H9 (cell line): ENCODE measurements at regions not wholly inside any gene's neighbourhood (a gene's known extent, or its start where the extent isn't known, plus 50 kb on each side); places are given as distances from the start of the nearest gene placed in this dataset.
A peak's percentile ranks its signal among the peaks of the same experiment; 100 is the strongest.

Experiments
- DNase-seq: peaks from one replicate; pipeline ENCODE4 v3.0.0-alpha.2; 2017
- H2AFZ ChIP-seq: one replicate; pipeline ENCODE4 v1.6.1; 2013; ENCODE audit warnings: mild to moderate bottlenecking, low read length, control low read depth, moderate library complexity
- H2AK5ac ChIP-seq: 2 replicates; pipeline ENCODE4 v1.6.1; 2013; ENCODE audit warnings: low read length, control low read depth, mixed read lengths; ENCODE audit not compliant: insufficient read length
- H2BK120ac ChIP-seq: one replicate; pipeline ENCODE4 v1.6.1; 2013; ENCODE audit warnings: low read depth, mild to moderate bottlenecking, low read length, control low read depth, inconsistent platforms; ENCODE audit not compliant: poor library complexity, severe bottlenecking
- H2BK12ac ChIP-seq: 2 replicates; pipeline ENCODE4 v1.6.1; 2013; ENCODE audit warnings: low read length, control low read depth, mixed read lengths, low read depth; ENCODE audit not compliant: insufficient read length
- H2BK15ac ChIP-seq: 2 replicates; pipeline ENCODE4 v1.6.1; 2013; ENCODE audit warnings: low read depth, low read length, control low read depth
- H2BK20ac ChIP-seq: one replicate; pipeline ENCODE4 v1.6.1; 2013; ENCODE audit warnings: low read depth, mild to moderate bottlenecking, low read length, control low read depth, inconsistent platforms; ENCODE audit not compliant: poor library complexity, severe bottlenecking
- H2BK5ac ChIP-seq: 2 replicates; pipeline ENCODE4 v1.6.1; 2013; ENCODE audit warnings: low read length, control low read depth, mixed read lengths; ENCODE audit not compliant: insufficient read length
- H3K14ac ChIP-seq: 2 replicates; pipeline ENCODE4 v1.6.1; 2013; ENCODE audit warnings: low read length, control low read depth; ENCODE audit not compliant: insufficient read depth
- H3K18ac ChIP-seq: 2 replicates; pipeline ENCODE4 v1.6.1; 2013; ENCODE audit warnings: low read depth, mild to moderate bottlenecking, mixed read lengths, low read length, control low read depth; ENCODE audit not compliant: insufficient read length
- H3K23ac ChIP-seq: 2 replicates; pipeline ENCODE4 v1.6.1; 2013; ENCODE audit warnings: low read length, control low read depth, mixed read lengths, low read depth; ENCODE audit not compliant: insufficient read length
- H3K23me2 ChIP-seq: 2 replicates; pipeline ENCODE4 v1.6.1; 2013; ENCODE audit warnings: low read depth, mild to moderate bottlenecking, mixed read lengths, low read length, control low read depth; ENCODE audit not compliant: insufficient read length, poor library complexity, severe bottlenecking
- H3K27ac ChIP-seq: 2 replicates; pipeline ENCODE4 v1.5.1; 2013; ENCODE audit warnings: low read length, control low read depth, mixed read lengths, low read depth; ENCODE audit not compliant: insufficient read length
- H3K27me3 ChIP-seq: 2 replicates; pipeline ENCODE4 v1.6.1; 2013; ENCODE audit warnings: low read length, control low read depth, inconsistent platforms; ENCODE audit not compliant: insufficient read depth
- H3K4ac ChIP-seq: 2 replicates; pipeline ENCODE4 v1.6.1; 2013; ENCODE audit warnings: low read depth, mild to moderate bottlenecking, control low read depth, inconsistent platforms, low read length, moderate library complexity
- H3K4me1 ChIP-seq: 2 replicates; pipeline ENCODE4 v1.6.1; 2013; ENCODE audit warnings: low read length, control low read depth, inconsistent platforms; ENCODE audit not compliant: insufficient read depth
- H3K4me2 ChIP-seq: 2 replicates; pipeline ENCODE4 v1.6.1; 2013; ENCODE audit warnings: low read length, control low read depth, mixed read lengths; ENCODE audit not compliant: insufficient read length, insufficient read depth
- H3K56ac ChIP-seq: 2 replicates; pipeline ENCODE4 v1.6.1; 2013; ENCODE audit warnings: low read depth, mild to moderate bottlenecking, mixed read lengths, low read length, control low read depth; ENCODE audit not compliant: insufficient read length
- H3K79me1 ChIP-seq: 2 replicates; pipeline ENCODE4 v1.6.1; 2013; ENCODE audit warnings: low read depth, mild to moderate bottlenecking, moderate library complexity, low read length, control low read depth, inconsistent platforms; ENCODE audit not compliant: insufficient read depth, poor library complexity, severe bottlenecking
- H3K79me2 ChIP-seq: 2 replicates; pipeline ENCODE4 v1.6.1; 2013; ENCODE audit warnings: low read length, control low read depth, inconsistent platforms; ENCODE audit not compliant: insufficient read depth
- H3K9ac ChIP-seq: 2 replicates; pipeline ENCODE4 v1.6.1; 2013; ENCODE audit warnings: low read length, control low read depth, mixed read lengths; ENCODE audit not compliant: insufficient read length; ENCODE audit errors: extremely low read depth
- H3K9me3 ChIP-seq: one replicate; pipeline ENCODE4 v1.6.1; 2013; ENCODE audit warnings: low read depth, low read length, inconsistent platforms; ENCODE audit not compliant: control insufficient read depth
- H3T11ph ChIP-seq: one replicate; pipeline ENCODE4 v1.6.1; 2013; ENCODE audit warnings: mild to moderate bottlenecking, low read length, control low read depth, inconsistent platforms
- H4K20me1 ChIP-seq: one replicate; pipeline ENCODE4 v1.6.1; 2013; ENCODE audit not compliant: control insufficient read depth, insufficient read length, insufficient read depth
- H4K5ac ChIP-seq: 2 replicates; pipeline ENCODE4 v1.6.1; 2013; ENCODE audit warnings: low read depth, mild to moderate bottlenecking, mixed read lengths, low read length, control low read depth; ENCODE audit not compliant: insufficient read length
- H4K8ac ChIP-seq: replicated peaks from 2 replicates; pipeline ENCODE4 v1.6.1; 2013; ENCODE audit warnings: low read length, control low read depth, mixed read lengths, low read depth; ENCODE audit not compliant: insufficient read length
- H4K91ac ChIP-seq: 2 replicates; pipeline ENCODE4 v1.6.1; 2013; ENCODE audit warnings: low read depth, mild to moderate bottlenecking, moderate library complexity, mixed read lengths, low read length, control low read depth; ENCODE audit not compliant: insufficient read length
- H3K27ac Mint-ChIP-seq, 3 experiments: 2 replicates in 2 of 3; 3 replicates in 1 of 3; pipeline ENCODE4 v1.8.0; 2020 to 2021; ENCODE audit warnings: mixed read lengths in 3 of 3, mild to moderate bottlenecking in 1 of 3, moderate library complexity in 1 of 3
- H3K27me3 Mint-ChIP-seq: 2 replicates; pipeline ENCODE4 v1.8.0; 2021; ENCODE audit warnings: low read depth, mild to moderate bottlenecking, moderate library complexity, mixed read lengths
- H3K36me3 Mint-ChIP-seq, 3 experiments: 2 replicates in 2 of 3; 3 replicates in 1 of 3; pipeline ENCODE4 v1.8.0; 2020 to 2021; ENCODE audit warnings: low read depth in 3 of 3, mixed read lengths in 3 of 3; ENCODE audit not compliant: insufficient read depth in 1 of 3
- H3K4me1 Mint-ChIP-seq, 2 experiments: 2 replicates each; pipeline ENCODE4 v1.8.0; 2020; ENCODE audit warnings: mixed read lengths in 2 of 2
- H3K4me3 Mint-ChIP-seq, 2 experiments: 2 replicates in 1 of 2; 3 replicates in 1 of 2; pipeline ENCODE4 v1.8.0; 2020 to 2021; ENCODE audit warnings: mild to moderate bottlenecking in 2 of 2, mixed read lengths in 2 of 2, moderate library complexity in 1 of 2
- H3K9me3 Mint-ChIP-seq, 2 experiments: 2 replicates in 1 of 2; 3 replicates in 1 of 2; pipeline ENCODE4 v1.8.0; 2020; ENCODE audit warnings: mild to moderate bottlenecking in 2 of 2, mixed read lengths in 2 of 2, moderate library complexity in 1 of 2
- WGBS: extraction: QIAGEN DNeasy Blood & Tissue Kit; methylation state at CpG from one replicate; pipeline ENCODE4 v1.1.7; 2013; ENCODE audit warnings: missing lambda C conversion rate, low lambda C conversion rate, mixed read lengths; ENCODE audit not compliant: insufficient read length; ENCODE audit errors: extremely low coverage; 5-methylcytosine and 5-hydroxymethylcytosine counted together
- TF ChIP-seq, protein P1 (sequence below): fragments of 200-600 bp; sonication (generic); conservative IDR thresholded peaks from 3 replicates; pipeline ENCODE4 v1.8.0; 2021; ENCODE audit warnings: antibody characterized with exemption, mild to moderate bottlenecking

DNA sequence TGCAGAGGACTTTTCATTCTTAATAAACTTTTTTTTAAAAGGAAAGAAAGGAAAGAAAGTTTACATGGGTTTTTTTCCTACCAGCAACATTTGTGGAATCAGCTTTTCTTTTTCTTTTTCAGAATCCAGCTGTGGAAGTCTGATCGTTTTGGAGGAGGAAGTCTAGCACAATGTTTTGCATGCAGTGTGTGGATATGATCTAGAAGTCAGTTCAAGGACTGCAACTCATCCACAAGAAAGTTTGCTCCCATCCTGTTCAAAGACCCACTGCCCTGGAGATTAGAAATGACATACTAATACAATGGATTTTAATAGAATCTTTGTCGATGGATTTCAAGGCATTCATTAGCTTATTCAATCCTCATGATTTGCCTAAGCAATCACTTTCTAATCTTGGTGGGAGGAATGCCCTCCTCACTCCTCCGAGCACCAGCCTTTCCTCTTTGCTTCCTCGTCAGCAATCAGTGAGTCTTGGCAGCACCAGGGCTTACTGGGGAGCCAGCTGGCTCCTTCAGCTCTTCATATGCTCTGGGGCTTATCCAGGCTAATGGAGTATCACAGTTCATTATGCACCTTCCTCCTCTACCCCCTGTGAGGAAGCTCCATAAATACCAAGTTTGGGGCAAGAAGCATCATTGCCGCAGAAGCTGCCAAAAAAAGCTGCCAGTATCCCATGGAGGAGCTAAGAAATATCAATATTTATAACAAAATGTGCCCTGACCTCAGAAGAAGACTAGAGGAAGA is 392.3 kb upstream of the PKN2 start:
- Histone ChIP-seq H3K27me3 (no peaks in the 10 kb centered on the region), H2BK5ac (no peak overlapping the region), H2AFZ (no peak overlapping the region), H4K91ac (no peak overlapping the region), H3T11ph (no peak overlapping the region), H3K4me1 (no peaks in the 10 kb centered on the region; the same call in 1 of the 2 replicates), H3K9ac (no peak overlapping the region), H2AK5ac (no peak overlapping the region), H2BK20ac (no peak overlapping the region), H3K9me3 (no peaks in the 10 kb centered on the region), H3K4ac (no peak overlapping the region), H4K20me1 (no peaks in the 10 kb centered on the region), H3K79me2 (no peaks in the 10 kb centered on the region), H3K79me1 (no peaks in the 10 kb centered on the region), H2BK120ac (no peak overlapping the region), H3K18ac (no peak overlapping the region), H2BK12ac (no peak overlapping the region), H3K56ac (no peak overlapping the region), H3K4me2 (no peak overlapping the region), H3K14ac (no peak overlapping the region), H3K27ac (no peak overlapping the region), H4K5ac (no peak overlapping the region), H3K23ac (no peak overlapping the region), H4K8ac (no peak overlapping the region), H3K23me2 (no peaks in the 10 kb centered on the region), H2BK15ac (no peak overlapping the region)
- peak overlapping the region in 1 of 3 experiments; percentile 13; a peak in 1 of 7 replicates for H3K27ac Mint-ChIP-seq
- no peak for DNase-seq
- no peaks in the 10 kb centered on the region; a peak in 1 of 7 replicates for H3K36me3 Mint-ChIP-seq
- no peak overlapping the region for H3K4me3 Mint-ChIP-seq
- TF ChIP-seq, protein P1, sequence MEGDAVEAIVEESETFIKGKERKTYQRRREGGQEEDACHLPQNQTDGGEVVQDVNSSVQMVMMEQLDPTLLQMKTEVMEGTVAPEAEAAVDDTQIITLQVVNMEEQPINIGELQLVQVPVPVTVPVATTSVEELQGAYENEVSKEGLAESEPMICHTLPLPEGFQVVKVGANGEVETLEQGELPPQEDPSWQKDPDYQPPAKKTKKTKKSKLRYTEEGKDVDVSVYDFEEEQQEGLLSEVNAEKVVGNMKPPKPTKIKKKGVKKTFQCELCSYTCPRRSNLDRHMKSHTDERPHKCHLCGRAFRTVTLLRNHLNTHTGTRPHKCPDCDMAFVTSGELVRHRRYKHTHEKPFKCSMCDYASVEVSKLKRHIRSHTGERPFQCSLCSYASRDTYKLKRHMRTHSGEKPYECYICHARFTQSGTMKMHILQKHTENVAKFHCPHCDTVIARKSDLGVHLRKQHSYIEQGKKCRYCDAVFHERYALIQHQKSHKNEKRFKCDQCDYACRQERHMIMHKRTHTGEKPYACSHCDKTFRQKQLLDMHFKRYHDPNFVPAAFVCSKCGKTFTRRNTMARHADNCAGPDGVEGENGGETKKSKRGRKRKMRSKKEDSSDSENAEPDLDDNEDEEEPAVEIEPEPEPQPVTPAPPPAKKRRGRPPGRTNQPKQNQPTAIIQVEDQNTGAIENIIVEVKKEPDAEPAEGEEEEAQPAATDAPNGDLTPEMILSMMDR, result no peak
- no peaks in the 10 kb centered on the region for H3K9me3 Mint-ChIP-seq
- no peaks in the 10 kb centered on the region for H3K27me3 Mint-ChIP-seq
- peaks cover 32 to 33% of the 10 kb centered on the region in 2 experiments for H3K4me1 Mint-ChIP-seq
- WGBS, result no CpG with 5 or more reads among the region's 5 CpGs
